ENCODE measurements at regions not wholly inside any gene's neighbourhood (a gene's known extent, or its start where the extent isn't known, plus 50 kb on each side); places are given as distances from the start of the nearest gene placed in this dataset.

DNA sequence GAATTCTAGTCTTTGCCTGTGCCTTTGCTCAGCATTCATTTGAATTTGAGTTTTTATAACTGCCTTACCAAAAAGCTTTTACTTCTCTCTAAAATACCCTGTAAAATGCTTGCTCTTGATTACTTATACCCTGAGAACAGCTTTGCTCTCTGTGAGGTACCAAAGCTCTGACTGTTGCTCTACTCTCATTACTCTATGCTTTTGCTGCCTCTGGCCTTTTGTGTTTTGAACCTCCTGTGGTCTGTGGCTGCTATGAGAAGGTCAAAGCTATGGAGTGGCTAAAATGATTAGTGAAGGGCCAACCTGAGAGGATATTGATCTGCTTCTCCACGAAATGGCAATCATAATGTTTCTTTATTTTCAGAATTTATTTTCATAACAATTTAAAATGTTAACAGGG, 375.6 kb upstream of the IMPG1 start:
- Mint-ChIP-seq H3K27me3 (ENCODE audit: insufficient read depth) (no peaks in the 10 kb centered on the region), H3K36me3 (ENCODE audit: low read depth) (no peaks in the 10 kb centered on the region), H3K4me1 (ENCODE audit: low read depth) (no peaks in the 10 kb centered on the region), H3K9me3 (peaks cover 42% of the 10 kb centered on the region), H3K4me3 (no peak overlapping the region), H3K27ac (no peak overlapping the region)
- TF ChIP-seq, protein P1, sequence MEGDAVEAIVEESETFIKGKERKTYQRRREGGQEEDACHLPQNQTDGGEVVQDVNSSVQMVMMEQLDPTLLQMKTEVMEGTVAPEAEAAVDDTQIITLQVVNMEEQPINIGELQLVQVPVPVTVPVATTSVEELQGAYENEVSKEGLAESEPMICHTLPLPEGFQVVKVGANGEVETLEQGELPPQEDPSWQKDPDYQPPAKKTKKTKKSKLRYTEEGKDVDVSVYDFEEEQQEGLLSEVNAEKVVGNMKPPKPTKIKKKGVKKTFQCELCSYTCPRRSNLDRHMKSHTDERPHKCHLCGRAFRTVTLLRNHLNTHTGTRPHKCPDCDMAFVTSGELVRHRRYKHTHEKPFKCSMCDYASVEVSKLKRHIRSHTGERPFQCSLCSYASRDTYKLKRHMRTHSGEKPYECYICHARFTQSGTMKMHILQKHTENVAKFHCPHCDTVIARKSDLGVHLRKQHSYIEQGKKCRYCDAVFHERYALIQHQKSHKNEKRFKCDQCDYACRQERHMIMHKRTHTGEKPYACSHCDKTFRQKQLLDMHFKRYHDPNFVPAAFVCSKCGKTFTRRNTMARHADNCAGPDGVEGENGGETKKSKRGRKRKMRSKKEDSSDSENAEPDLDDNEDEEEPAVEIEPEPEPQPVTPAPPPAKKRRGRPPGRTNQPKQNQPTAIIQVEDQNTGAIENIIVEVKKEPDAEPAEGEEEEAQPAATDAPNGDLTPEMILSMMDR (IDR thresholded peaks at IDR 0.05) = no peak
- DNase-seq = no peak

DNA sequence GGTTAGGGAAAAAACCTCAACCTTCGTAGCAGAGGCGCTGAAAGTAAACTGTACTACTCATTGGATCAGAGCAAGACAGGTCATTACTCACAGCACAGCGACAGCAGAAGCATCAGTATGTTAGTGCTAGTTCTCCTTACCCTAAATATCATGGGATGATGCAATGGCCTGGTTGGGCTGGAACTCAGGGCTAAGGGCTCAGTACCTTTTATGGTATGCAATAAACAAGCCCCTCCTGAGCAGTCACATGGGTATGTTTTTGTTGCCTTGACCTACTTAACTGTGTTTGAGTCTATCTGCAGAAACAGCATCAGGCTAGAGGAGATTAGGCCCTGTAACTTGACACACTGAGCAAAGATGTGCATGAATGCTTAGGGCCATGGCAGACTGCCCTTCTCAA, 369.4 kb upstream of the IMPG1 start:
- Mint-ChIP-seq H3K4me3 (no peak overlapping the region), H3K9me3 (peaks cover 36% of the 10 kb centered on the region)

DNA sequence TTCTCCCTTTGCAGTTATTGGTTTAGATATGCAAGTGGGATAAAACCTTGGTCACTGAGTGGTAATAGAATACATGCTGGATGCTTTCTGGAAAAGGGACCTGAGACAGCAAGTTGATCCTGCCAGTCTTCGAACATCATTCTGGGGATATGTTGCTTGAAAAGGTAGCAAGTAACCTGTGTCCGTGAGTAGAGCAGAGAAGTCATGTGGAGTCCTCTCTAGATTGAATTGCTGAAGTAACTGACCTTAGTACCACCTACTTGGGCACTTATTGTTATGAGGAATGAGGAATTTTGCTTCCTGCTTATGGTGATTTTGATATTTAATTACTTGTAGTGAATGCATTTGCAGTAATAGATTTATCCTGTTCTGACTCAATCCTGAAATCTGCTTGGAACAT, 367.3 kb upstream of the IMPG1 start:
- H3K4me3 Mint-ChIP-seq = no peak overlapping the region
- TF ChIP-seq, protein P1 (IDR thresholded peaks at IDR 0.05) = no peak
- peaks cover 26% of the 10 kb centered on the region for H3K9me3 Mint-ChIP-seq
- H3K27ac Mint-ChIP-seq = no peak overlapping the region
- H3K36me3 Mint-ChIP-seq (ENCODE audit: low read depth) = no peaks in the 10 kb centered on the region; the same call in 1 of the 2 replicates
- H3K4me1 Mint-ChIP-seq (ENCODE audit: low read depth) = no peaks in the 10 kb centered on the region
- DNase-seq = no peak
- H3K27me3 Mint-ChIP-seq (ENCODE audit: insufficient read depth) = no peaks in the 10 kb centered on the region

More for the DNA sequence above, 369.4 kb upstream of the IMPG1 start:
- Mint-ChIP-seq H3K4me1 (ENCODE audit: low read depth) (no peaks in the 10 kb centered on the region), H3K27ac (no peak overlapping the region), H3K36me3 (ENCODE audit: low read depth) (no peaks in the 10 kb centered on the region), H3K27me3 (ENCODE audit: insufficient read depth) (no peaks in the 10 kb centered on the region)
- TF ChIP-seq, protein P1 (IDR thresholded peaks at IDR 0.05) = no peak
- DNase-seq = no peak

DNA sequence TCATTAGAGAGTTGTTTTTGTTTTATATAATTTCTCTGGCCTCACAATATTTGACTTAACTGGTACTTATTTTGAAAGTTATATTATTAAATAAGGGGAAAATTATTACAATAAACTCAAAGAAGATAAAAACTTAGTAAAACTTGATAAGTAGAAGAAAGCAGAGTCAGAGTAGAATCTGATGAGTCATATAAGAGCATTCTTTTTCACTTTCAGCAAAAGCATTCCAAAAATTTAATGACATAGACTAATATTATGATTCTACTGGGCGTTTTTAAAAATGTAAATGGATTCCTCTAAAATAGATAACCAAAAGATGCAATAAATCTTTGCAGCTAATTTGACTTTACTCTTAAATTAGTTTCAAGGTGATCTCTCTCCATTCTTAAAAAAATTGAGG, 366.3 kb upstream of the IMPG1 start:
- peaks cover 18% of the 10 kb centered on the region for H3K9me3 Mint-ChIP-seq
- TF ChIP-seq, protein P1 (IDR thresholded peaks at IDR 0.05) = no peak
- no peaks in the 10 kb centered on the region for H3K27me3 Mint-ChIP-seq (ENCODE audit: insufficient read depth)
- no peaks in the 10 kb centered on the region; the same call in 1 of the 2 replicates for H3K36me3 Mint-ChIP-seq (ENCODE audit: low read depth)
- H3K4me1 Mint-ChIP-seq (ENCODE audit: low read depth) = no peaks in the 10 kb centered on the region
- H3K27ac Mint-ChIP-seq = no peak overlapping the region
- no peak overlapping the region for H3K4me3 Mint-ChIP-seq
- DNase-seq = no peak

DNA sequence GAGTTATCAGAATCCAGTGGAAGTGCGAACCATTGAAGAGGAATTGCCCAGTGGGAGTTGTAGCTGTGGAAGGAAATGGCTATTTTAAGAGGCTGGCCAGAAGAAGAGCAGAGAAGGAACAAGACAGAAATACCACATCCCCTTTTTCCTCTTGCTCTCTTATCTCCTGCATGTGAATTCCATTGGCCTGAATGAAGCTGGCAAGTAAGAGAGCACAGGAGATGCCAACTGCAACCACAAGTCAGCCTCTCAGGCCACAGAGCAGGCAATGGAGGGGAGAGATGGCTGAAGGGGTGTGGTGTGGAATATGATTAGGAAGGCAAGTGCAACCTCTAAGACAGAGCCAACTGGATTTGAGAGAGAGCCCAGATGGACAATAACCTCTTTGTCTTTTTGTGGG, 362.7 kb upstream of the IMPG1 start:
- H3K27me3 Mint-ChIP-seq (ENCODE audit: insufficient read depth) = no peaks in the 10 kb centered on the region
- H3K9me3 Mint-ChIP-seq = peaks cover 27% of the 10 kb centered on the region
- TF ChIP-seq, protein P1 (IDR thresholded peaks at IDR 0.05) = no peak
- H3K4me1 Mint-ChIP-seq (ENCODE audit: low read depth) = no peaks in the 10 kb centered on the region
- DNase-seq = no peak
- no peak overlapping the region for H3K4me3 Mint-ChIP-seq
- no peaks in the 10 kb centered on the region; the same call in 1 of the 2 replicates for H3K36me3 Mint-ChIP-seq (ENCODE audit: low read depth)
- H3K27ac Mint-ChIP-seq = no peak overlapping the region
